ENCODE measurements at regions not wholly inside any gene's neighbourhood (a gene's known extent, or its start where the extent isn't known, plus 50 kb on each side); places are given as distances from the start of the nearest gene placed in this dataset.
A peak's percentile ranks its signal among the peaks of the same experiment; 100 is the strongest.
"Not testable (repeated sequence)": the region's sequence is repeated elsewhere in the genome, so short reads cannot be mapped to it uniquely, and the experiment has no call there.

DNA sequence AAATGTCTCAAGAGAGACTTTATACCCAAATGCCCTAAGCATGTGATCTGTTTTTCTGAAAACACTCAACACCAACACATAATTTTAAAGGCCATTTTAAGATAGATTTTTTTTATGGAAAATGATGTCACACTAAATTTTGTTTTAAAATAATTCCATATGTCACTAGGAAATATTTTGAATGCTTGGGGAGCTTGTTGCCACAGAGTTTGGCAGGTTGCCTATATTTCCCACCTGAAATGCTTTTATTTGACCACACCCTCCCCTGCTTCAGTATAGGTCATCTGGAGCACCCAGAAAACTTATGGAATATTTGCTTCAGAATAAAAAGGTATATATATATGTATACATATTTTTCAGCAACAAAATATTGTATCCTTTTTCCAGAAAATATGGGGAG is 180.0 kb upstream of the ANK3 start:
- no peak for DNase-seq (ENCODE audit: low read depth)

DNA sequence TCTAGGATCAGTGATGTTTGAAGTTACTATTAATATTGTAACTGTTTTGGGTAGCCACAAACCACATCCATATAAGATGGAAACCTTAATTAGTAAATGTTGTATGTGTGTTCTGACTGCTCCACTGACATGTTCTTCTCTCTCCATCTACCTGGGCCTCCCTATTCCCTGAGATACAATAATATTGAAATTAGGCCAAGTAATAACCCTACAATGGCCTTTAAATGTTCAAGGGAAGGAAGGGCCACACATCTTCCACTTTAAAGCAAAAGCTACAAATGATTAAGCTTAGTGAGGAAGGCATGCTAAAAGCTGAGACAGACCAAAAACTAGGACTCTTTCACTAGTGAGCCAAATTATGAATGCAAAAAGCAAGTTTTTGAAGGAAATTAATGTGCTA is 176.4 kb upstream of the ANK3 start:
- no peak for DNase-seq (ENCODE audit: low read depth)

DNA sequence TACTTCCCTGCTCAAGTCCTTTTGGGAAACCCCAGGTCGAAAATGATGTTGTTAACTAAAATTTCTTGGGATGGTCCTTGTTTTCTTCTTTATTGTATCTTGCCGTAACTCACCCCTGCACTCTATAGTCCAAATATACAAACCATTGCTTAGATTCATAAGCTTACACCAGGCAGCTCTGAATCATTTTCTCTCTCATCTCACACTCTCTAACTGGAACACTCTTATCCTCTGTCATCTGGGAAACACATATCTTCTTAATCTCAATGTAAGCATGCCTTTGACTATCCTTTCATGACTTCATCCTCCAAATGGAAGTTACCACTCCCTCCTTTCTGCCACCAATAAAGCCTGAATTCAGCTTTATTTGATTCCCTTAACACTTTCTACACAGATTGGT is 175.8 kb upstream of the ANK3 start:
- no peak for DNase-seq (ENCODE audit: low read depth)

DNA sequence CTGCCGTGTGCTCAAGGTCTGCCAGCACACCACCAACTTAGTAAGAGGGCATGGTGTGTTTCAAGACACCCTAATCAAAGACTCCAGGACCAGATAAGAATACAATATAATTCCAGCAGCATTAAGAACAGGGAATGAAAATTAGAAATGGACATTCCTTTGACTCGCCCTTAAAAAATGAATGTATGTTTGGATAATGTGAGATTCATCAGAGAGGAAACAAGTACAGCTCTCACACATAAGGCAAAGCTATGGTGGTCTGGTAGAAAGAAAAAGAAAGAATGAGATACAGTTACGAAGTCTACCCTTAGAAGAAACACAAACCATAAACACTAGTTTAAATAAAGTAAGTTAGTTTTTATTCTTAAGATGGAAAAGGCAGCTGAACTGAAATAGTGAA is 174.8 kb upstream of the ANK3 start:
- no peak for DNase-seq (ENCODE audit: low read depth)

DNA sequence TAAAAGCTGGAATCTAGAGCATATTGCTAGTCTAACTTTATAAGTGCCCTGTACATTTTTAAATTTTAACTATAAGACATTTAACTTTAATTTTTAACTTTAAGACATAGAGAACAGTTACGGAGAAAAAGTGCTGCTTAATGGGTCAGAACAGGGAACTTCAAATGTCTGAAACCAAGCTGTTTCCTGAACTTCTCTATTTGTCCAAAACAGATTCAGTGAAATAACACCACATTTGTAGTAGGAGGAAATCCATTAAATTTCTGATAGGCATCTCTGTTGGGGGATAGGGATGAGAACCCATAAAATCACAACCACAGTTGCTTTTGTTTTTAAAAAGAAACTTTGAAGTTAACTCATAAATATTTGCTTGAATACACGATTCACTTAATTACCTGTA is 170.8 kb upstream of the ANK3 start:
- no peak for DNase-seq (ENCODE audit: low read depth)

DNA sequence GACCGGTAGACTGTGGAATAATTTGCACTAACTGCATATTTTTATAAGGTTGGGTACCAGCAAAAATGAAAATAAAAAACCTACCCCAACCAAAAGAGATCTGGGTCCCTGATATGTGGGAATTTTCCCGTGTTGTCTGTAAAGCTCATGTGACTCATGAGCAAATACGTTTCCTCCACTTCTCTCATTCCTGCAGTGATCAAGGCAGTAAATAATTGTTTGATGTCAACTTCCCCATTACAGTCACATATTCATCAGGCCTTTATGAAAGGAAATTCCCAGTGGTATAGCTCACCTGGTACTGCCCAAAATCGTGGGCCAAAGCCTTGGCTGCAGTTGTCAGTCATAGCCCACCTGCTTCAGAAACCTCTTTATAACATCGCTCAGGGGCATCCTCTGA is 166.0 kb upstream of the ANK3 start:
- no peak for DNase-seq (ENCODE audit: low read depth)

DNA sequence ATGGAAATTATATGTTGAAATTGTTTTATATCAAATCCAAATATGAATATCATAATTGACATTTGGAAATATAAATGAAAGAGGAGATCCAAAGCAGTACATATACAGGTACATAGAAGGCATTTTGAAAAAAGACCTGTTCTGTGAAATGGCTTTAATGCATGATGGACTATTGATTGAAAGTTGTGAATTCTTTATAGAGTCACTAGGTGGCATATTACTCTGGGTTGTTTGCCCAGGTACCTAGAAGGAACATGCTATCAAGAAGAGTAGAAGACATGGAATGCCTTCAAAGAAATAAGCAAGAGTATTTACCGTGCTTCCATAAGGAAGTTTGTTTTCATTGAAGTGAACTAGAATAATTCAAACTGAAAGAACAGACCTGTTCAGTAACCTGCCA is 160.0 kb upstream of the ANK3 start:
- no peak for DNase-seq (ENCODE audit: low read depth)

DNA sequence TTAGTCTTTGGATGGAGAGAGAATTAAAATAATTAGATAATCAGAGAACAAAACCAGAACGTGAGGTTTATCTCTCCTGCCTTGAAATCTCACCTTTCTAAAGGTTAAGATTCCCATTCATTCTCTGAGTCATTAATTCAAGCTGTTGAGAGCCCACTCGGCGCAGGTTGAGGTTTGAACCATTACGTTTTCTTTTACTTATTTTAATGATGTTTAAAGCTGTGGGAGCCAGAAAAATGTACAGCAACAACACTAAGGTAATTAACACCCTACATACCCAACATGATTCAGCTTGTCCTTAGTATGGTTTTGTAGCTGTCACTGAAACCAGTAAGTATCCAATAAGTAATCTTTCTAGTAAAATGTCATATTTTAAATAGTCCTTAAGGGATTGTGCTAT is 153.0 kb upstream of the ANK3 start:
- no peak for DNase-seq (ENCODE audit: low read depth)

DNA sequence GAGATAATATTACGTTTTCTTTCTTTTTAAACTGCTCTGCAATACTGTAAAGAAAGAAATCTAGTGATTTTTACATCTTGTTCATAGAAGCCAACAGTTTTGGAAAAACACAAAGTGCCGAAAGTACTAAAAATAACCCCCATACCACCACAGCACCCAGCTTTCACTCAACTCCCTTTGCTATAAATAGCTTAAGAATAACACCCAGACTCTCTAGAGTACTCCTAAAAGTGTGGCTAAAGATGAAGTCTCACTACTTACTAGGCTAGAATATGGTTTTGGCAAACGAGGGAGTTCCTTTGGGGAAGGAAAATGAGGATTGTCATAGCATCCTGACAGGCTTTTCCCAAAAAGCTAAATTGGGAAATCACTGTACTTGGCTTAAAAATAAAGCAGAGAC is 151.8 kb upstream of the ANK3 start:
- DNase-seq (ENCODE audit: low read depth) = no peak

DNA sequence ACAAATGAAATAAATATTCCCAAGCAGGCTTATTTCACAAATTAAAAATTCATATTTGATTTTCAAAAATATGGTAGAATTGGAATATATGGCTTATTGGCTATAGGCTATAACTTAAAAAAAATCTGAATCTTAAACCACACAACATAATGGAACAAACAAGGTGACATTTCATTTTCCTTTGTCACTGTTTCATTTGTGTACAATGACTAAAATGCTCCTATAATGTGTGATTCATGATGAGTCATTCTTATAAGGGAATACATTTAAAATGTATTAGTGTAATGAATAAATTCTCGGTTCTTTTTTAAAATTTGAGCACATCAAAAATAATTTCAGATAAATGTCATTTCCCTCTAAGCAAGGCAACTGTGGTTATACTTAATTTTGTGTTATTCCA is 148.0 kb upstream of the ANK3 start:
- DNase-seq (ENCODE audit: low read depth) = no peak

DNA sequence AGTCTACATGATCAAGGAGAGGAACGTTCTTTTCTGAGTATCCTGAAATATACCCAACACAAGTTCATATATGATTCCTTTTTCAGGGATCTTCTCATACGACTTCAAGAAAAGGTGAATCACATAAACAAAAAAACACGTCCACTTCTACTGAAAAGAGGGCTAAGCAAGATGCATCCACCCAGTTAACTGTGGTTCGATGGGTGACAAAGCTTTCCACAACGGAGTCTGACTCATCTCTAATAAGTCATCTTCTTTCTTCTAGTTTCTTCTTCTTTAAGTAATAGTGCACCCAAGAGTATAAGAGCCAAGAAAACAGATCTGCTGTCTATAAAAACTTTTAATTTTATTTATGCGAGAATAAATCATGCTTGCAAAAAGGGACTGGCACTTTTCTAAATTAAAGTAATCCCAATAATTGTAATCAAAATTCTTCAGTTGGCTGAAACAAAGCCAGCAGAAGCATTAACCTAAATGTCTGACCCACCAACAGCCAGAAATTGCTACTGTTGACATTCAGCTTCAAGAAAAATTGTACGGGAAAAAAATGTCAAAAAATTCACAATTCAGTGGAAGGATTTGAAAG is 146.9 kb upstream of the ANK3 start:
- DNase-seq (ENCODE audit: low read depth) = no peak

DNA sequence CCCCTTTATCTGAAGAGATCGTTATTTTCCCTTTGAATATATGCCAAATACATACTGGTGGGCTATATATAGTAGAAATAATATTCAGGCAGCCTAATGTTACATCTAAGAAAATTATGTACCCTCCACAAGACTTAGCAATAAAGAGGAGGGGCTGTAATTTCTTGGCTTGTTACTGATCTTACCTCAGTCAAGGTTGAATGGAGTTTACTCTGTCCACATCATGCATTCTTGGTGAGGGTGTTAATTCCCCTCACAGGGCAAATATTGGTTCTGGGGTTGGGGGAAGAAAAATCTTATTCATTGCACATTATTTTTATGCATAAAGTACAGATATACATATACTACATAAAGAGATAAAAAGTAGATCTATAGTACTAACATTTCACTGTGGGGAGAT is 145.8 kb upstream of the ANK3 start:
- no peak for DNase-seq (ENCODE audit: low read depth)

DNA sequence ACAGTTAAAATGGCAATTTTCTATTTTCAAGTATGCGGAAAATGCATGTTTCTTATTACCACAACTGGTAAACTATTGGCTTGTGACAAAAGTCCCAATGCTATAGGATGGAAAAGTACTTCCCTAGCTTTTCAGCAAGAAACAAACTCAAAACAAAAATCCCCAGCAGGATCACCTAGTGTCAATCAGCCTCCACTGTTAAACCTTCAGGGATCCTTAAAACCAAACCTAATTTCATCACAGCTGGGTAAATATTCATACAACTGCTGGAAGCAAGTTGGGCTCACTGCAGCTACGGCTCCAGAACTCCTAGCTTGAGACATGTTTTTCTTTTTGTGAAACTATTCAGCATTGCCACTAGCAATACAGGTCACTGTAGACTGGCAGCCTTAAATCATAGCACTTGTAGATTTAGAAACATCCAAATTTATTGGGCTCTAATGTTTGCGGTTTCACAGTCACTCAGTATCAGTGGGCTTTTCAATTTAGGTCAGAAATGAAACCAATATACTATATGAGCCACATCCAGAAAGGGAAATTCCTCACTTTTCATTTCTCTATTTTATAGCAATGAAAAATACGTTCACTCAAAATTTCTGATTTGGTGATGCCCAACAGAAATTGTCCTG is 145.2 kb upstream of the ANK3 start:
- no peak for DNase-seq (ENCODE audit: low read depth)

DNA sequence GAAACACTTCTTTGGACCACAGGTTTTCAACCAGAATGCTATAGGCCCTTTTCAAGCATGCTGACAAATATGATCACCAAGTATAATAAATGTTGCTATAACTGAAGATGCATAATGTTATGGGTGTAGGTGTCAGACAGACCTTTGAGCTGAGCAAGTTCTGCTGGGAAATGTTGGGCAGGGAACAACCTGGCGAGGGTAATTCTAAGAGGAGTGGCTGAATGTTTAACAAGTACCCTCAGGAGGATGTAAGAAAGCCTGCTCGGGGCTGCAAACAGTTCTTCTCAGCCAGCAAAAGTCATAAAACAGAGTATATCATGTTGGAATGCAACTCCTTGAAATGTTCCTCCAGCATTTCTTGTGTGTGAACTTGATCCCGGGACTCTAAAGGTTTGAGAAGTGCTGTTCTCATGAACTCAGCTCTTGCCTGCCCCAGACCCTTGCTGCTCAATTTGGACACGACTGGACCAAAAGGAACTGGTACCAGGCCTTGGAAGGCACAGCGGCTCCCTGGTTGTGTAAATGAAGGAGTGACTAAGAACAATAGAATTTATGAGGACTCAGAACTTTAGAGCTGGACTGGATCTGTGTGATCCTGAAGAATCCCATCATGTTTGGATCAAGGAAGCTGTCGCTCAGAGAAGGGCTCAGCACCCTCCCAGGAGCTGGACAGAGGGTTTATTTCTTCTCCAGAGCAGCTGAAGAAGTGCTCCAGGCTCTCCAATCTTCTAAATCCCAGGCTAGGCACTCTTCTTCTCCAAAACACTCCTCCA is 143.2 kb upstream of the ANK3 start:
- DNase-seq (ENCODE audit: low read depth) = no peak

DNA sequence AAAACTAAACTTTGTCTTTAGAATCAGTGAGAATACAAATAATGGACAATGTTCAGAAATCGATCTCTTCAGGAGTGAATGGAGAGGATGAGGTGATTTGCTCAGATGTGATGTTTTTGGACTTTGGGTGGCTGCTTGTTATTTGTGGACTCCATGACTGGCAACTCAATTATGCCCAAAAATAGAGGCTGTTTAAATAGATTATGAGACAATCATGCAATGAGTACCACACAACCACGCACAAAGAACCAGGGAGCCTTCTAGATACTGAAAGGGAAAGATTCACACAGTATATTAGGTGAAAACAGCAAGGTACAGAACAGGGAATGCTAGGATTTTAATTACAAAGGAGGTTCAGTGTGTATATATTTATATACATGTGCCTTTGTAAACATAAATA is 141.3 kb upstream of the ANK3 start:
- no peak for DNase-seq (ENCODE audit: low read depth)

DNA sequence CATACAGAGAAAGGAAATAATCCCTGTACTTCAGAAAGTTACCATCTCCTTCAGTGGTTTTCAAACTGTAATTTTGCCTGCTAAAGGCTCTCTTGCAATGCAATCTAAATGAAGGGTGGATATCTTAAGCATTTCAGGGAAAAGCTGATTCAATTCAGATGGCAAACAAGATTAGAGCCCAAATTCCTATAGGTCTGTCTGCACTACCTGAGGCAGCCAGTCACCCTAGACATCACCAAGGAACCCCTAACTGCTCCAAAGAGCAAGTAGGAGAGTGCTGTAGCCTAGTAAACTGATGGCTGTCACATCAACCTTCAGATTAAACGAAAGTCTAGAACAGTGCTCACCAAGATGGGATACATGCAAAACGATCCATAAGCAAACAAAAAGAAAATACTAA is 138.0 kb upstream of the ANK3 start:
- DNase-seq (ENCODE audit: low read depth) = no peak

DNA sequence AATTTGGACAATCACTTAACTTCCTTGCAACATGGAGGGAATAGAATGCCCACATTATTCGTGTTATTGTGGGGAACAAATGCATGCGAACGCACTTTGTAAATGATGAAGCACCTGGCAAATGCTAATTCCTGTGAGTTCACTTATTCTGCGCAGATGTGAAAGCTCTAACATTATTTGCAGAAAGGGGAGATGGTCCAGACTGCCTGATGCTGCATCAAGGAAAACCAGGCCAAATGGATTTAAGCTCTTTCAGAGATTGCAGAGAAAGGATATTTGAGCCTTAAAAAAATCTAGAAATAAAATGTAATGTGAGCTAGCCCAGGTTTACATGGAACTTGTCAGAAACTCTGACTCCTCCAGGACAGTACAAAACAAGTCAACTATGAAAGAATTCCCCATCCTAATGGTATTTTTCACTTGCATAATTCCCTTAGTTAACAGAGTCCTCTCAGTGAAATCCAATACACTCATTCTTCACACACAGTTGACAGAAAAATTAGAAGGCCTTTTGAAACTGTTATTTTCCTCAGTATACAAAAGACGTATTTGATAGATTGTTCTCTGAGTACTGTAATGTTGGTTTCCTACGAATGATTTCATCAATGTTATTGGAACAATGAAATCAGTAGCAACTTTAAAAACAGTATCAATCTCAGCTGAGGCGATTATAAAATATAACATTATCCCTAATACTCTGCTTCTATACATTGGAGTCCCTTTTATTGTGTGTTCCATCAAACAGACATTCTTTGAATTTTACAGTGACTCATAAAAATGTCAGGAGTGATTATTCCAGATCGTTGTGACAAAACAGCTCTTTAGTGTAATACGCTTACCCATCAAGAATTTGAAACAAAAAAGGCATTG is 136.3 kb upstream of the ANK3 start:
- no peak for DNase-seq (ENCODE audit: low read depth)

DNA sequence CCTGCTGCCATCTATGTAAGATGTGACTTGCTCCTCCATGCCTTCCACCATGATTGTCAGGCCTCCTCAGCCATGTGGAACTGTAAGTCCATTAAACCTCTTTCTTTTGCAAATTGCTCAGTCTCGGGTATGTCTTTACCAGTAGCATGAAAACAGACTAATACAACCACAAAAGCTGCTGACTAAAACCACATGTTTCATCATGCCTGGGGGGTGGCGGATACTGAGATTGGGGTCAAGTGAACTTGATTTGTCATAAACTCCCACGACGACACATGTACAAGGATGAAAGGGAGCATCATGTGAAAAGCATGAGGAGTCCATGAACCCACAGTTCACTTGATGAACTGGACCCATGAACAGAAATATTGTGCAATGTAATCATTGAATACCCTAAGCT is 134.9 kb upstream of the ANK3 start:
- DNase-seq (ENCODE audit: low read depth) = no peak

DNA sequence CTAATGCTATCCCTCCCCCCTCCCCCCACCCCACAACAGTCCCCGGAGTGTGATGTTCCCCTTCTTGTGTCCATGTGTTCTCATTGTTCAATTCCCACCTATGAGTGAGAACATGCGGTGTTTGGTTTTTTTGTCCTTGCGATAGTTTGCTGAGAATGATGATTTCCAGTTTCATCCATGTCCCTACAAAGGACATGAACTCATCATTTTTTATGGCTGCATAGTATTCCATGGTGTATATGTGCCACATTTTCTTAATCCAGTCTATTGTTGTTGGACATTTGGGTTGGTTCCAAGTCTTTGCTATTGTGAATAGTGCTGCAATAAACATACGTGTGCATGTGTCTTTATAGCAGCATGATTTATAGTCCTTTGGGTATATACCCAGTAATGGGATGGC is 133.7 kb upstream of the ANK3 start:
- not testable (repeated sequence) for DNase-seq (ENCODE audit: low read depth)

DNA sequence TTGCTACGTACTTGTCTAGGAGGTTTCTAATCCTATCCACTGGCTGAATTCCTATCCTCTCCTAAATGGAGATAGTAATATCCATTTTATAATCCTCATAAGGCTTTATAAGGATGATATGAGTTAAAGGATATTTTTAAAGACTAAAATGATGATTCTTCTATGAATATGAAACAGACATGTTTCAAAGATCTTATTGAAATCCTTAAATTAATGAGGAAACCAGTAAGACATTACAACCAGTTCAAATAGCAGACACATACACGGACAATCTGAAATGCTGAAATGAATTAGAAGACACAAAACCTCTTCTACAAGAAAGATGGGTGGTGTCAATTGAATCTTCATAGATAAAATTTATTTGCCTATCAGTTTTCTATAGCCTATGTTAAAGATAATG is 132.9 kb upstream of the ANK3 start:
- DNase-seq (ENCODE audit: low read depth) = no peak

DNA sequence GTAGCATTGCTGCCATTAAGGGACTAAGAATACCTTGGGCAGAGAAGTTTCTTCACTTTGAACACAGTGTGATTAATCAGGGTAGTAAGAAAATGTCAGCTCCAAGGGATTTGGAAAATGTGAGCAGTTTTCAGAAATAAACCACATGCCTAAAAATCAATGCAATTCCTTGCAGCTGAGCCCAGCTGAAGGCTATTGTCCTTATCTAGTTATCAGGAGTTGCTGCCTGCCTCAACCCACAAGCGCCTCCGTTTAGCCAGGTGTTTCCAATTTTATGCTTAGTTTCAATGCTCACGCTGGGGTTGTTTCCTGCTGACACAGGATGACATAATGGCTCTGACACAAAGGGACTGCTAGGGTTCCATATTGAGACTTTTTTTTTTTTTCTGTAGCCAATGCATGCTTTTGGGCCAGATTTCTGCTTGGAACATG is 132.3 kb upstream of the ANK3 start:
- peak; percentile 5 for DNase-seq (ENCODE audit: low read depth)

DNA sequence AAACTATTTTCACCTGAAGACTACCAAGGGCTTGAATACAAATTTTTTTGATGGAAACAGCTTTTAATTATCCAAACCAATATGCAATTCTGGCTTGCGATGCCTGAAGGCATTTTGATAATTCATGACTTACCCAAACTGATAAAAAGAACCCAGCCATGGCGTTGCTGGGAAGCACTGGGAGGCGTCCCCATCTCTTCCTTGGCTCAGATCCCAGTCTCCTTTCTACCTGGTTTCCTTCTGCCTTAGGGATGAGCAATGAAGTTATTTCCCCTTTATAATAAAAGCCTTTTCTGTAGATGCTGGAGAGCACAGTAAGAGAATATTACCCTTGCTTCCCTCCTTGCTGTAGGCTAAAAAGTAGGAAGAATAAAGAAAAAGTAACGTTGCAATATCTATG is 129.1 kb upstream of the ANK3 start:
- no peak for DNase-seq (ENCODE audit: low read depth)

DNA sequence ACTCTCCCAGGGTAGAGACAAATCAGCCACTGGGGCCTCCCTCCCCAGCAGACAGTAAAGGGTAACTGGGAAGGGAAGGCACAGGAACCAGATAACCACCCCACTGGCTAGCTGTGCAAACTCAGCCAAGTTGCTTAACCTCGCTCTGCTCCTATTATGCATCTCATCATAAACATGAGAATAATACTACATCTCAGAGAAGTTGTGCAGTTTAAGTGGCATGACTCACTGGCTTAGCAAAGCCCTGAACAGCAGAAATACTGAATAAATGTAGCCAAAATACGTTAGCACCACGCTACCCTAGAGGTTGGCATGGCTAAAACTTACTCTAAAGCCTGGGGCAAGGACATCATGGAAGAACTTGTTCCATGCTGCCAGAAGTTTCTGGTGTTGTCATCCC is 128.1 kb upstream of the ANK3 start:
- DNase-seq (ENCODE audit: low read depth) = no peak

All from fibroblast of the conjunctiva (primary cell).